DOHH2 (cell line): ENCODE measurements at regions not wholly inside any gene's neighbourhood (a gene's known extent, or its start where the extent isn't known, plus 50 kb on each side); places are given as distances from the start of the nearest gene placed in this dataset.

Experiments
- CTCF ChIP-seq: fragments of 200-600 bp; sonication (generic); IDR thresholded peaks from one replicate; pipeline ENCODE4 v1.5.1; 2014; ENCODE audit warnings: antibody characterized with exemption, mild to moderate bottlenecking, low read depth, low read length; ENCODE audit not compliant: poor library complexity, severe bottlenecking
- EZH2phosphoT487 ChIP-seq: fragments of 200-600 bp; sonication (generic); IDR thresholded peaks from 2 replicates; pipeline ENCODE4 v1.6.1; 2017; ENCODE audit warnings: borderline replicate concordance, mild to moderate bottlenecking, antibody characterized with exemption, low read length, moderate library complexity, mixed read lengths

- TF ChIP-seq CTCF, result no peak
- TF ChIP-seq EZH2phosphoT487, result no peak
These were observed 312.3 kb downstream of the HAO1 start for GRCh38 chr20:7627734-7628663.
